ENCODE measurements at regions not wholly inside any gene's neighbourhood (a gene's known extent, or its start where the extent isn't known, plus 50 kb on each side); places are given as distances from the start of the nearest gene placed in this dataset.

DNA sequence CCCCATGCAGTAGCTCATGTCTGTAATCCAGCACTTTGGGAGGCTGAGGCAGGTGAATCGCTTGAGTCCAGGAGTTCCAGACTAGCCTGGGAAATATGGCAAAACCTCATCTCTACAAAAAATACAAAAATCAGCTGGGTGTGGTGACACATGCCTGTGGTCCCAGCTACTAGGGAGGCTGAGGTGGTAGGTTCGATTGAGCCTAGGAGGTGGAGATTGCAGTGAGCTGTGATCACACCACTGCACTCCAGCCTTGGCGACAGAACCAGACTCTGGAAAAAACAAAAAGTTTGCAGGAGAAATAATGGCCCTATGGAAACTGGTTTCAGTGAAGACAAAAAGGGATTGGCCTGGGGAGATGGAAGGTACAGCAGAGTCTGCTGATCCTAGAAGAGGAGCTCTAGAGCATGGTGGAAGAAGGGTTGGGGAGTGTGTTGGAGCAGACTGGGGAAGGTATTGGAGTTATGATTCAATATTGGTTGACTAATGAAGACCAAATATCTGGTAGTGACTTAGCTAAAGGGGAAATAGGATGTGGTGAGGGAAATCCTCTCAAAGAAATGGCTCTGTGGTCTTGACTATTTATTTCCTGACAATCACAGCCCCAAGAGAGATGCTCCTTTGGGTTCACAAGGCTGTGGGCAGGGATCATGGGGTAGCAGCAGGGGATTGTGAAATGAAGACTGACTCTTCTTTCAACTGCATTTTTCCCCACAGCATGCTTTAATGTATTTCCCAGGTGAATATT, 281.9 kb downstream of the UTRN start:
- TF ChIP-seq, protein P1, sequence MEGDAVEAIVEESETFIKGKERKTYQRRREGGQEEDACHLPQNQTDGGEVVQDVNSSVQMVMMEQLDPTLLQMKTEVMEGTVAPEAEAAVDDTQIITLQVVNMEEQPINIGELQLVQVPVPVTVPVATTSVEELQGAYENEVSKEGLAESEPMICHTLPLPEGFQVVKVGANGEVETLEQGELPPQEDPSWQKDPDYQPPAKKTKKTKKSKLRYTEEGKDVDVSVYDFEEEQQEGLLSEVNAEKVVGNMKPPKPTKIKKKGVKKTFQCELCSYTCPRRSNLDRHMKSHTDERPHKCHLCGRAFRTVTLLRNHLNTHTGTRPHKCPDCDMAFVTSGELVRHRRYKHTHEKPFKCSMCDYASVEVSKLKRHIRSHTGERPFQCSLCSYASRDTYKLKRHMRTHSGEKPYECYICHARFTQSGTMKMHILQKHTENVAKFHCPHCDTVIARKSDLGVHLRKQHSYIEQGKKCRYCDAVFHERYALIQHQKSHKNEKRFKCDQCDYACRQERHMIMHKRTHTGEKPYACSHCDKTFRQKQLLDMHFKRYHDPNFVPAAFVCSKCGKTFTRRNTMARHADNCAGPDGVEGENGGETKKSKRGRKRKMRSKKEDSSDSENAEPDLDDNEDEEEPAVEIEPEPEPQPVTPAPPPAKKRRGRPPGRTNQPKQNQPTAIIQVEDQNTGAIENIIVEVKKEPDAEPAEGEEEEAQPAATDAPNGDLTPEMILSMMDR (IDR thresholded peaks at IDR 0.05; ENCODE audit: low read depth, low read length, poor library complexity, severe bottlenecking): no peak
- TF ChIP-seq EZH2phosphoT487 (IDR thresholded peaks at IDR 0.05; ENCODE audit: borderline replicate concordance, low read length): no peak
